HUES48 (cell line): ENCODE measurements at regions not wholly inside any gene's neighbourhood (a gene's known extent, or its start where the extent isn't known, plus 50 kb on each side); places are given as distances from the start of the nearest gene placed in this dataset.

ENCODE experiments used
- H3K27ac ChIP-seq: one replicate; pipeline ENCODE4 v1.7.0; 2013; ENCODE audit warnings: low read depth, low read length, inconsistent platforms
- H3K27me3 ChIP-seq: 2 replicates; pipeline ENCODE4 v1.6.1; 2013; ENCODE audit warnings: mild to moderate bottlenecking, low read length; ENCODE audit not compliant: control insufficient read depth, insufficient read depth
- H3K36me3 ChIP-seq: 2 replicates; pipeline ENCODE4 v1.6.1; 2013; ENCODE audit warnings: low read length; ENCODE audit not compliant: control insufficient read depth, insufficient read depth
- H3K4me1 ChIP-seq: 2 replicates; pipeline ENCODE4 v1.6.1; 2013; ENCODE audit warnings: mild to moderate bottlenecking, low read length; ENCODE audit not compliant: control insufficient read depth, insufficient read depth
- H3K4me3 ChIP-seq: 2 replicates; pipeline ENCODE4 v1.5.1; 2013; ENCODE audit warnings: mild to moderate bottlenecking, low read depth, low read length
- H3K9ac ChIP-seq: 2 replicates; pipeline ENCODE4 v1.6.1; 2013; ENCODE audit warnings: mild to moderate bottlenecking, low read depth, low read length, moderate library complexity
- H3K9me3 ChIP-seq: 2 replicates; pipeline ENCODE4 v1.6.1; 2013; ENCODE audit warnings: low read length; ENCODE audit not compliant: control insufficient read depth, insufficient read depth

GRCh38 chr20:39429726-39430125 is 467.6 kb downstream of the DHX35 start:
- Histone ChIP-seq H3K4me1 (no peaks in the 10 kb centered on the region), H3K27ac (no peak overlapping the region), H3K4me3 (no peak overlapping the region), H3K27me3 (no peaks in the 10 kb centered on the region), H3K36me3 (no peaks in the 10 kb centered on the region), H3K9ac (no peak overlapping the region), H3K9me3 (no peaks in the 10 kb centered on the region)

DNA sequence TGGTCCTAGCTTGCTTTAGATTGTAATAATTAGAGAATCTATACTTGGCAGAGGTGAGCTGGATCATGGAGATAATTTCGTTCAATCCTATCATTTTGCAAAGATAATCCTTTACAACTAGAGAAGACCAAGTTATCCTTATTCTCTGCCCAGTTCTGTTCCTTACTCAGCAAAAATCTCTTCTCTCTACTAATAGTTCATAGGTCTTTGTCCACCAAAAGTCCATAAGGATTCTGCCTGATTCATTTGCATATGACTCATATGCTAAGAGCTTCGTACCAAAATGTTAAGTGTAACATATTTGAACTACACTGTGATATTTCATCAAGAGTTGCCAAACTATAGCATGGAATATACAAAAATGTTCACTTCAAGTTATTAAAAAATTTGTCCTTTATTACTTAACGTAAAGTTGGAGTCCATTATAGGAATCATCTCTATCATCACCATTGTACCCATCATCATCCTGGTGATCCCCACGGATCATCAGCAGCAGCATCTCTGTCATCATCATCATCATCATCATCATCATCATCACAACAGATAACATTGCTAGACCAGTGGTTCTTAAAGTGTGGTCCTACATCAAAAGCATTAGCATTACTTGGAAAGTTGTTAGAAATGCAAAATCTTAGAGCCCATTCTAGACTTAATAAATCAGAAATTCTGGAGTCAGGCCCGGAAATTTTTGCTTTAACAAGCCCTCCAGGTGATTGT is 463.0 kb downstream of the DHX35 start:
- Histone ChIP-seq H3K9me3 (no peaks in the 10 kb centered on the region), H3K27ac (no peak overlapping the region), H3K9ac (no peak overlapping the region), H3K36me3 (no peaks in the 10 kb centered on the region), H3K27me3 (no peaks in the 10 kb centered on the region), H3K4me1 (no peaks in the 10 kb centered on the region), H3K4me3 (no peak overlapping the region)

GRCh38 chr20:39421571-39422105 is 459.5 kb downstream of the DHX35 start:
- Histone ChIP-seq H3K9ac (no peak overlapping the region), H3K36me3 (no peaks in the 10 kb centered on the region), H3K27ac (no peak overlapping the region), H3K27me3 (no peaks in the 10 kb centered on the region), H3K4me1 (no peaks in the 10 kb centered on the region), H3K9me3 (no peaks in the 10 kb centered on the region), H3K4me3 (no peak overlapping the region)

DNA sequence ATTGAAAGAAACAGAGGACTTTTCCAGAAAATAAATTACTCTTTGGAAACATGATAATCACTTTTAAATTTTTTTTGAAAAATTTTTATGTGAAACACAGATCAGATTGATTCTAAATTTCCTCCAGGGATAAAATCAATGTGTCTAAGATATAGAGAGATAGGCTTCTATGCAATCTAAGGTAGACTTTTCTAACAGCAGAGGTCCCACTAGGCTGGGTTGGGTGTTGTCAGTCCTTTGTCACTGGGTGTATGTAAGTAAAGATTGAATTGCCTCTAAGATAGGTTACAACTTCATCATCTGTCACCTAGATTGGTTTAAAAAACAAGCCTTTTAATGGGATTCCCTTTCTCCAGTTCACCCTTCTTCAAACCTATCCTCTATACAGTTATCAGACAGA is 449.9 kb downstream of the DHX35 start:
- H3K9me3 ChIP-seq: no peaks in the 10 kb centered on the region
- no peak overlapping the region for H3K27ac ChIP-seq
- H3K4me1 ChIP-seq: no peaks in the 10 kb centered on the region
- H3K27me3 ChIP-seq: no peaks in the 10 kb centered on the region
- no peak overlapping the region for H3K9ac ChIP-seq
- no peaks in the 10 kb centered on the region for H3K36me3 ChIP-seq
- H3K4me3 ChIP-seq: no peak overlapping the region

- Histone ChIP-seq H3K9me3 (no peaks in the 10 kb centered on the region), H3K27ac (no peak overlapping the region), H3K36me3 (no peaks in the 10 kb centered on the region), H3K4me3 (no peak overlapping the region), H3K9ac (no peak overlapping the region), H3K4me1 (no peaks in the 10 kb centered on the region), H3K27me3 (no peaks in the 10 kb centered on the region)
Measured at GRCh38 chr20:39399463-39399862, 437.3 kb downstream of the DHX35 start.

DNA sequence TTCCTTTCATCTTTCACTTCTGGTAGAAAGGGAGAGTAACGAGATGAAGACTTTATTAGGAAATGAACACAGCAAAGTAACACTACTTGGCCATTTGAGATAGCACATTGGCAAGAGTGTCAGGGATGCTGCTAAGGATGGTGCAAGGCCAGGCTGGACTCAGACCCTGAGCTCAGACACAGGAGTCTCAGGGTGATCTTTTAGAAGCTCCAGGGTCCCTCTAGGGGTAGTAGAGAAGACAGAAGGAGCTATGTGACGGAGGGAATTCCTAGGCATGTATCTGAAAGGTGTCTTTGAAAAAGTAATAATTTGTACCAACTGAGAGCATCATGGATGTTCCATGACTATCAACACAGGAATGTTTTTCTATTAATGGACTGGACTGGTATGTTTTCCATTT is 436.5 kb downstream of the DHX35 start:
- Histone ChIP-seq H3K36me3 (no peaks in the 10 kb centered on the region), H3K4me1 (no peaks in the 10 kb centered on the region), H3K27me3 (no peaks in the 10 kb centered on the region), H3K27ac (no peak overlapping the region), H3K9ac (no peak overlapping the region), H3K9me3 (no peaks in the 10 kb centered on the region), H3K4me3 (no peak overlapping the region)

- Histone ChIP-seq H3K4me3 (no peak overlapping the region), H3K36me3 (no peaks in the 10 kb centered on the region), H3K4me1 (no peaks in the 10 kb centered on the region), H3K9ac (no peak overlapping the region), H3K27me3 (no peaks in the 10 kb centered on the region), H3K9me3 (no peaks in the 10 kb centered on the region), H3K27ac (no peak overlapping the region)
Measured at GRCh38 chr20:39397646-39398045, 435.5 kb downstream of the DHX35 start.

- no peaks in the 10 kb centered on the region for H3K27me3 ChIP-seq
- H3K4me1 ChIP-seq: no peaks in the 10 kb centered on the region
- H3K9me3 ChIP-seq: no peaks in the 10 kb centered on the region
- H3K9ac ChIP-seq: no peak overlapping the region
- H3K36me3 ChIP-seq: no peaks in the 10 kb centered on the region
- no peak overlapping the region for H3K27ac ChIP-seq
- H3K4me3 ChIP-seq: no peak overlapping the region
Measured at GRCh38 chr20:39395478-39396291, 433.5 kb downstream of the DHX35 start.

DNA sequence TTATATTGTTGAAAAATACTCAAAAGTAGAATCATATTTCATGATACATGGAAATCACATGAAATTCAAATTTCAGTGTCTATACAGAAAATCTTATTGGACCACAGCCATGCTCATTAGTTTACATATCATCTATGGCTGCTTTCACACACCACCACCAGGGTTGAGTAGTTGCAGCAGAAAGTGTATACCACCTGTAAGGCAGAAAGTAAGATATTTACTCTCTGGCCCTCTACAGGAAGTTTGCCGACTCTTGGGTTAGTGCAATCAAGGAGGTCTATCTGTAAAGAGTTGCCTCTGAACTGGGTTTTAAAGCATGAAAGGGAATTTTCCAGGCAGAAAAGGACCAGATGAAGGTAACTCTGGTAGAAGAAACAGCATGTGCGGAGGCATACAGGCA is 432.3 kb downstream of the DHX35 start:
- H3K27ac ChIP-seq: no peak overlapping the region
- no peak overlapping the region for H3K4me3 ChIP-seq
- no peaks in the 10 kb centered on the region for H3K36me3 ChIP-seq
- no peak overlapping the region for H3K9ac ChIP-seq
- H3K27me3 ChIP-seq: no peaks in the 10 kb centered on the region
- H3K4me1 ChIP-seq: no peaks in the 10 kb centered on the region
- no peaks in the 10 kb centered on the region for H3K9me3 ChIP-seq

DNA sequence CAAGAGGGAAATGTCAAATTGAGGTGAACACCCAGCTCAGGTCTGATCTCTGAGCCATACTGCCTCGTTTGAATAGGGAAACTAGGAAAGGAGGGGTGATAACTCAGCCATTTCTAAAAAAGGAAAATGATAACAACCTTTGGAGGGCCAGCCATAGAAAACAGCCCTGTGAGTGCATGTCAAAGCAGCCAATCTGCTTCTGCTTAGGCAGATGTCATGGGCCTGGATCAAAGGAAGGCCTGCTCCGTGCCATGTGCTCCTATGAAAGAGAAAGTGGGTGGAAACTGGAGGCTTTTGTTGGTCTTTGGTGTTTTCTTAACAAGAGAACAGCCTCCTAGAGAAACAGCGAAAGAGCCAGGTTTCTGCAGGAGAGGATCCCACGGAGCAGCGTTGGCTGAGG is 428.0 kb downstream of the DHX35 start:
- Histone ChIP-seq H3K9me3 (no peaks in the 10 kb centered on the region), H3K36me3 (no peaks in the 10 kb centered on the region), H3K9ac (no peak overlapping the region), H3K4me3 (no peak overlapping the region), H3K4me1 (no peaks in the 10 kb centered on the region), H3K27ac (no peak overlapping the region), H3K27me3 (no peaks in the 10 kb centered on the region)

DNA sequence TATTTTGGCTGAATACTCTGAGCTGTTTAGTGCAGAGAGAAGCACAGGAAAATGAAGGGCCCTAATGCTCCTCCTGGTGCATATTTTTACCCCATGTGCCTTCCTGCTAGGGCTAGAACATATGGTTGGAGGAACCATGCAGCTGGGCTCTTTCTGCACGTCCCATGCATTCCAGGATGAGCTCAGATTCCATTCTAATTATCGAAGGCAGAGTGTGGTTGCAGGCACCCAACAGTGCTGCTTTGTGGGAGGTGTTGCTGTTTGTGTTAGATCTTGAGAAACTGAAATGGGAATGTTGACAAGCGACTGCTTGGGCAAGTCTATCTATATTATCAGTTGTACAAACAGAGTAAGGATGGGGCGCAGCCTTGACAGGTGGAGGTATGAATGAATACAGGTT is 419.5 kb downstream of the DHX35 start:
- no peak overlapping the region for H3K27ac ChIP-seq
- H3K4me1 ChIP-seq: no peaks in the 10 kb centered on the region
- no peak overlapping the region for H3K4me3 ChIP-seq
- H3K36me3 ChIP-seq: no peaks in the 10 kb centered on the region
- H3K9ac ChIP-seq: no peak overlapping the region
- no peaks in the 10 kb centered on the region for H3K9me3 ChIP-seq
- H3K27me3 ChIP-seq: no peaks in the 10 kb centered on the region
